Stimulated activated CD8-positive, alpha-beta memory T cell treated with anti-CD3 and anti-CD28 coated beads, Interleukin-7, amount 100 ng/mL, for 48 hours (primary cell): ENCODE measurements at regions not wholly inside any gene's neighbourhood (a gene's known extent, or its start where the extent isn't known, plus 50 kb on each side); places are given as distances from the start of the nearest gene placed in this dataset.

Experiments
- DNase-seq, 2 donors: peaks; one replicate each; pipeline ENCODE4 v3.0.0-alpha.2; 2020; ENCODE audit warnings: low read depth in 1 of 2; ENCODE audit errors: extremely low read depth in 1 of 2

GRCh38 chr7:113715981-113716856 lies 202.6 kb downstream of the PPP1R3A start:
- no peak for DNase-seq

GRCh38 chr7:113715262-113715661 lies 203.5 kb downstream of the PPP1R3A start:
- no peak for DNase-seq

DNA sequence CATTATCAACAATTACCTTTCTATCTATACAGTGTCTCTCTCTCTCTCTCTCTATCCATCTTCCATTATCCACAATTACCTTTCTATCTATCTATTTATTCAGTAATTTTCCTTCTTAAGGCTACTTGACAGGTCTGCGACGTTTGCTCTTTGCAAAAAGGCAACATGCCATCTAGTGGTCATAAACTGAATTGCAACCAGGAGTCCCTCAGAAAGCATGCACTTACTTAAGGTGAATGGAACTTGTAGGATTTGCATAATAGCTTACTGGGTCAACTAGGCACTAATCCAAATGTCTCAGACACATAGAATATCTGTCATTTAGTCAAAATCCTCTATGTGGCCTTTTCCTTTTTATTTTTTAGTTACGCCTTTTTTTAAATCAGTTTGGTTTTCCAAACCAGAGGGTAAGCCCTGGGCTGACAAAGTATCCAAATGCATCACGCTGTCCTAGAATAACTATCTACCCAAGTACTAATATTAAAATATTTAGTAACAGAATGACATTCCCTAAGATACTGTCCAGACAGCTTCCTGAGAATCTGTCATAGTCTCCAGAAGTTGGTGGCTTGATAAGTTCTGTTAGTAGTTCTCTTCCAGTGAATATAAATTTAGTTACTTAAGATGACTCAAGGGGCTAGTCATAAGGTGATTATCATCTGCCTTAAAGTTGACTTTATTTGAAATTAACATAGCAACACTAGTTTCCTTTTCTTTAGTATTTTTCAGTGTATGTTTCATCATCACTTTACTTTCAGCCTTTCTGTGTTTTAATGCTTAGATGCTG lies 208.3 kb downstream of the PPP1R3A start:
- DNase-seq: peak in 1 of 2 donors; percentile 5

DNA sequence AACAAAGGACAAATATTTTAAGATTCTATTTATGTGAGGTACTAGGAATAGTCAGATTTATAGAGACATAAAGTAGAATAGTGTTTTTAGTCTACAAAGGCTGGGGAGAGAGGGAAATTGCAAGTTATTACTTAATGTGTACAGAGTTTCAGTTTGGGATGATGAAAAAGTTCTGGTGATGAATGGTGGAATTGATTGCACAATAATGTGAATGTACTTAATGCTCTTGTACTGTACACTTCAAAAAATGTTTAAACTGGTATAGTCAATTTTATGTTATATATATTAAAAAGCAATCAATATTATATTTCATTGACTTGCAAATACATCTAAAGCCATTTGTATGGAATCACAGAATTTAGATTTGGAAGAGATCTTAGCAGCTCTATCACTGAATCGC lies 213.4 kb downstream of the PPP1R3A start:
- DNase-seq: no peak

DNA sequence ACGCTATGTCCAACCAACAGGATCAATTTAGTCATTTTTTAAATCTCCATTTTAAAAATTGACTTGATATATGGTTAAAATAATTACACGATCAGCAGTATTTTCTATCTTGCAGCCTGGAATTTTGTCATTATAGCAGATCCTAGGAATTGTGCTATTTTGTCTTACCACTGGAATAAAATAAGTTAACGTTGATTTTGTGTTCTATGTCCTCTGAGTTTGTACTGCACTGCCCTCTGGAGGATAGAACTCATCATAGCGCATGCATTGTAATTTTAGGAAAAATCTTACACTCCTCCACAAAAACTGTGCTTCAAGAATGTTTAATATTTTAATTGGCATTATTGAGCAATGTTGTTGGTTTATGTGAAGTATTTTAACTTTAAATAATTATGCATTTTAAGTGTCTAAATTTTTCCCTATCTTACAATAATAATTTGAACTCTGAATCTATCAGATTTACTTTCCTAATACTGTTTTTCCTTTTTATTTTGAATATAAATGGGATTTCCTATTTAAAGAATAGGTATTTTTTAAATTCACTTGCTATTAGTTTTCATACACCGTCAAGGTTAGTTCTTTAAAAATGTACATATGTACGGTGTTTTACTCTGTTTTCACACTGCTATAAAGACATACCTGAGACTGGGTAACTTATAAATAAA lies 220.1 kb downstream of the PPP1R3A start:
- no peak for DNase-seq

DNA sequence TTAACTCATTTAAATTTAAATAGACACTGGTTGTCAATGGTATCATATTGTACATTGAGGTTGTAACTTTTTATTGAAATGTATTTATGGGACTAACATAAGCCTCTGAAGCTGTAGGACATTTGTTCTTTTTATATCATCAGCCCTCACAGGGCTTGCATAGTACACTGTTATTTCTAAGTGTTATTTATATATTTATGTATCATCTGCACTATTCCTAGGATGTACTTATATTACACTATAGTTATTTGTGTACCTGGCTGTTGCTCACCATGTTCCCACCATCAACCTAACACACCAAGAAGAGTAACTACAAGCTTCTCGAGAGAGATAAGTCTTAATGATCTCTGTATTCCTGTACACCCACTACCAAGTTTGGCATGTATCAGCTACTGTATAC lies 224.7 kb downstream of the PPP1R3A start:
- no peak for DNase-seq

- no peak for DNase-seq
These were observed 234.6 kb downstream of the PPP1R3A start for GRCh38 chr7:113684165-113684564.

DNA sequence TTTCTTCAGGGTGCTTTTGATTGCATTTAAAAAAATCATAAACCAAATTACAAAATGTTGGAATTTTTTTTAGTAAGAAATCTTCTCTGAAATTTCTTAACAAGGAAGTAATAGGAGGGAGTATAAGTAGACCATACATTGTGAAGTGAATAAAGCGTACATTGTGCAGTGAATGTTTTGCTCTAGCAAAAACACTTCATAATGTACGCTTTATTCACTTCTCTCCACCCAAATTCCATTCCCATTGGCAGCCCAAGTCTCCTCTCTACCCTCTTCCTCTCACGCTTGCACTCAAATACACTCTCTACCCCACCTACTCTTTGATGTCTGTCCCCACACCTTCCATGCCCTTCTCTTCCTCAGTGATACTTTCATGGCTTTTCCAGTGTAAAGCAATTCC lies 241.0 kb downstream of the PPP1R3A start:
- no peak for DNase-seq

DNA sequence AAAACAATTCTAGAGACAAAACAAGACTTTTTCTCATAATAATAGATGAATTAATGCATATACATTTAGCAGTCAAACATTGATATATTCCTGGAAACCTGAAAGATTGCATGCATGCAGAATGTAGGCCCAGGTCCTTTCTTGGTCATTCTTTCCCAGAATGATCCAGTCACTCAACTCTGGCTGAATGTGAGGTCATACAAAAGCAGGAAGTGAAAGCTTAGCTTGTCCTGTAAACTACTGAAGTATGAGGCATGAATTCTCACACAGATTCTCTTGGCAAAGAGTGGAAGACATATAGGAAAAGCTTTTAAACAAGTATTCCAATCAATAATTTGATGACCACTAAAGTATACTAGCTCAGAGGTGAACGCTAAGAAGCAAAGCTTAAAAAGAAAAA lies 253.9 kb downstream of the PPP1R3A start:
- DNase-seq: no peak

GRCh38 chr7:113659416-113659815 lies 259.4 kb downstream of the PPP1R3A start:
- DNase-seq: no peak

DNA sequence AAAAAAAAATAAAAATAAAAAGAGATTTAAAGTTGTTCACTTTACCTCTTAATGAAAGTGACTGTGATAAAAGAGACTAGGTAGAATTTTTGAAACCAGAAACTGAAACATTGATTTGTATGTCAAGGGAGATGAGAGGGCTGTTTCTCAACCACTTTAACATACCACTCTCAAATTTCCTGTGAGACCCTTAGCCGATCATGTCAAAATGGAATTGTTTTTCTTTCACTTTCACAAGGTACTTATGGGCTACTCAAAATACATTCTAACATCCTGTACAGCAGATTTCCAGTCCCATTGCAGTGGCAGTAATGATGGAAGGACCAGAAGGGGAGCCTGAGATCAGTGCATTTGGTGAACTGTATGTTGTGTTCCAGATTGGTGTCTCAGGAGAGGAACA lies 261.2 kb downstream of the PPP1R3A start:
- DNase-seq: no peak

DNA sequence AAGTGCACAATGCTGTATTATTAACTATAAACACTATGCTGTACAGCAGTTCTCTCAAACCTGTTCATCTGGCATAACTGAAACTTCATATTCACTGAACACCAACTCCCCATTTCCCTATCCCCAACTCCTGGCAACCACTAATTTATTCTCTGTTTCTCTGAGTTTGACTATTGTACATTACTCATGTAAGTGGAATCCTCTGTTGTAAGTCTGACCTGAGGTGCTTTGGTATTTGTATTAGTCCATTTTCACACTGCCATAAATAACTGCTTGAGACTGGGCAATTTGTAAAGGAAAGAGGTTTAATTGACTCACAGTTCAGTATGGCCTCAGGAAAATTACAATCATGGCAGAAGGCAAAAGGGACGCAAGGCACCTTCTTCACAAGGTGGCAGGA lies 266.3 kb downstream of the PPP1R3A start:
- no peak for DNase-seq

GRCh38 chr7:113649556-113649955 lies 269.3 kb downstream of the PPP1R3A start:
- no peak for DNase-seq

DNA sequence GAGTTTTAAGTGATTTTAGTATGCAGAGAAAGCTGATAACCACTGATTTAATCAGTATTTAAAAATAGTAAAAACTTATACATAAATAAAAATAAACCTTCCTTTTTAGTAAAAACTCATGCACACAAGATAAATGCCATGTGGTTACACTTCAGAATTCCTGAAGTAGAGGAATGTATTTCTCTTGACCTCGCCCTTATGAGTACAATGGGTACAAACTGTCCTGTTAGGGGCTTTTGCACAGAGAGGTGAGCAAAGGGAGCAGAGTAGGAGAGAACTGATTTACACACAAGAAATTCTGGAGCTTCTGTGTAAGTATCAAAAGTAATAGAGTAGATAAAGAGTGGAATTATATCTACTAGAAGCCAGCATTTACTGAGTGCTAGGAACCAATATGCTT lies 279.6 kb downstream of the PPP1R3A start:
- DNase-seq: no peak

DNA sequence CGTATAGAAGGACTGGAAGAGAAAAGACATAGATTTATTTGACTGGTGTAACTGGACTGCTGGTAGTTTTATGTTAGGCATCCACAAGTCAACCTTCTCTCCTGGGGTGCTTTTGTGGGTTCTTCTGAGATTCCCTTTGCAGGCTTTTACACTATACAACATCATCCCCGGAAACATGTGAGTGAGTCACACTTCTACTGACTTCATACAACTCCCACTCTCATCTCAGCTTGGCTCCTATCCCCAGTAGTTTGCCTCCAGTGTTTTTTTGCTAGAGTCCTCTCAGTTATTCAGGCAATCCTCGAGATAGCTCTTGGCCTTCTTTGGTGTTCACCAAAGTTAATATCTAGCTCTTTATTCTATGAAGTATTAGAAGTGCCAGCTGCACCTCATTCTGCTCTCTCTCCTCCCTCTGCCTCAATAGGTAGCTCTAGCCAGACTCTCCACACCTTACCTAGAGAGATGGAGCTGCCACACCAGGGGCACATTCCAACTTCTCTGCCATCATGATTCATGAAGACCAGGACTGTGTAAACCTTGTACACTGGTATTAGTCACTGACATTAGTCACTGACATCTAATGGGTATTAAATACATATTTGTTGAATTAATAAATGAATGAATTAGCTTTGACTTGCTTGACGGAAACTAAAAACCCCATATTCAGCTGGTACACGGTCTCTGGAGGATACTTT lies 281.9 kb downstream of the PPP1R3A start:
- no peak for DNase-seq

DNA sequence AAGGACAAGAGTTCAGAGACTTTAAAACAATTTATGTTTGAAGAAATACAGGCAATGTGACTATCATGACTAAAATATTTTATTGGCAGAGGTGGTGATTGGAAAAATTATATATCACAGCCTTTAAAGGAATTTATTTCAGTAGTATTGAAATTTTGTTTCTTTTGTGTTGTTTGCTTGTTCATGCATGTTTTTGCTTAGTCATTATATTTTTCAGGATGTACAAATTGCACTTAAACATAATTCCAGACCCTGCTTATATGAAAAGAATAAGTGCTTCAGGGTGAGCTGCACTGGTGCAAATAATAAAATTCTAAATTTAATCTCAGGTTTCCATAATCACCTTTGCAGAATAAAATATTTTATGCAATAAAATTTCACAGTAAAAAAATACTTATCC lies 283.3 kb downstream of the PPP1R3A start:
- no peak for DNase-seq

DNA sequence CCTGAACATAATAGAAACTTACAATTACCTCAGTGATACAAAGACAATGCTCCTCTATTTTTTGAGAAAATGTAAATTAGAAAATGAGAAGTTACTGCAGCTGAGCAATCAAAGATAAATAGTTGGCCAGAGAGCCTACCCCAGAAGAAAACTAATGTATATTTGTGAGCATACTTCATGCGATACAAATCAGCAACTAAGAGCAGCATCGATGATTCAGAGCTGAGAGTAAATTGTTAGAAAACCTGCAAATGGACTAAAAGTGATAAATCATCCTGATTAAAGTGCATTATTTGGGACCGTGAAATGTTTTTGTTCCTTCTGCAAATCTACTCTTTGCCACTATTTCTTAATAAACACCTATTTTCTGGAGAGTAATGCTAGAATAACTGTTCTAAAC lies 285.7 kb downstream of the PPP1R3A start:
- no peak for DNase-seq

GRCh38 chr7:113628948-113629847 lies 289.6 kb downstream of the PPP1R3A start:
- no peak for DNase-seq

GRCh38 chr7:113625494-113626102 lies 293.2 kb downstream of the PPP1R3A start:
- DNase-seq: no peak

DNA sequence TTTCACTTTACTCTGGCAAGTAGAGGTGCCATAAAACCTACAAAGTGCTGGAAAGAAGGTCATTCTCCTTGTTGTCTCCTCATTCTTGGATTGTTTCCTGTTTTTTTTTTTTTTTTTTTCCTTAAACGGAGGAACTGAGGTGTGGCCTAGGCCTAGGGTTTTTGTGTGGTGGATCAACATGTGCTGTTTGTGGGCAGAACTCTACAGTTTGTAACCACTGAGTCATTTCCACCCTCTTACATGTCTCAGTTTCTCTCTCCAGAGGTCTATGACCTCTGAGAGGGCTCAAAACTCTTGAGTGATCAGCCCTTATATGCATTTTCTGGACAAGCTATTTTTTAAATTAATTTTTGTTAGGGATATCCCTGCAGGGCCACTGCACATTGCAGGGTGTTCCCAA lies 296.0 kb downstream of the PPP1R3A start:
- no peak for DNase-seq
